NOMO-1 treated with DMSO at 0.1 percent for 48 hours (cell line): ENCODE measurements at regions not wholly inside any gene's neighbourhood (a gene's known extent, or its start where the extent isn't known, plus 50 kb on each side); places are given as distances from the start of the nearest gene placed in this dataset.

Experiments
- DNase-seq: peaks from one replicate; lab custom pipeline; 2025; ENCODE audit not compliant: unreplicated experiment; lab: John Stamatoyannopoulos, UW

- no peak for DNase-seq
Observed at GRCh38 chr5:107088907-107089306, 581.8 kb downstream of the EFNA5 start.

DNA sequence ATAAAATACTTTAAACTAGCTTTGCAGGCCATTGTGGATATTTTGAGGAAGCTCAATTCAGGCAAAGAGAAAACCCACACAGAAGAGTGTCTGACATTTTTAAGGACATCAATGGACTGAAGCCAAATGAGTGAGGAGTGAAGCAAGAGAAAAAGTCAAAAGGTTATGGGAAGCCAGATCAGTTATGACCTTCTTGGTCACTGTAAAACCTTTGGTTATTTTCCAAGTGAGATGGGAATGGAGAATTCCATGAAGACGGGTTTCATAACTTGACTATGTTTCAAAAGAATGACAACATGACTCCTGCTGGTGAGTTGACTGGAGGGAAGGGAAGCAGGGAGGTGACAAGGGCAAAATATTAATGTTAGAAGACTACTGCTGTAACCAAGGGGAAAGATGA is 585.2 kb downstream of the EFNA5 start:
- no peak for DNase-seq

DNA sequence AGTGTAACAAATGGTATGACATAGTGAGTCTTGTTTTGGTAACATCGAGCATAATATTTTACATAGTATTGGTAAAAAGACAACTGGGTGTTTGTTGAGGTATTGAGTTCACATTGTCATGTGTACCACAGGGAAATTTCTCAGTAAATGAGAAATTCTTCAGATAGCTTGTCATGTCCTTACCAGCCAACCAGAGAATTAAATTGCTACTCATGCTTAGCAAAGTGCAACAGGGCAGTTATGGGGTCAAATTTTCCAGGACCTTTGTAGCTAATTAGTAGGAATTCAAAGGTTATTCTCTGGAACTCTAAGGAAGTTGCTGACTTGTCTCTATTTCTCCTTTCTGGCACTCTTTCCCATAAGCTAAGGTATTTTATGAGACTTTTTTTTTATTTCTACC is 595.7 kb downstream of the EFNA5 start:
- DNase-seq: no peak

- DNase-seq: no peak
Observed at GRCh38 chr5:107072967-107073366, 597.8 kb downstream of the EFNA5 start.

DNA sequence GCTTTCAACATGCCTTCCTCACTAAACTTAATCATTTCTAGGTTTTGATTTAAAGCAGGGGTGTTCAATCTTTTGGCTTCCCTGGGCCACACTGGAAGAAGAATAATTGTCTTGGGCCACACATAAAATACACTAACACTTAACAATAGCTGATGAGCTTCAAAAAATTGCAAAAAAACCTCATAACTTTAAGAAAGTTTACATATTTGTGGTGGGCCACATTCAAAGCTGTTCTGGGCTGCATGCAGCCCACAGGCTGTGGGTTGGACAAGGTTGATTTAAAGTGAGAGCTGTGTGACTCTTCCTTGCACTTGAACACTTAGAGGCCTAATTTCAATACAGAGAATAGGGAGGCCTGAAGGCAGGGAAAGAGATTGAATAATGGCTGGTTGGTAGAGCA is 598.3 kb downstream of the EFNA5 start:
- no peak for DNase-seq

DNA sequence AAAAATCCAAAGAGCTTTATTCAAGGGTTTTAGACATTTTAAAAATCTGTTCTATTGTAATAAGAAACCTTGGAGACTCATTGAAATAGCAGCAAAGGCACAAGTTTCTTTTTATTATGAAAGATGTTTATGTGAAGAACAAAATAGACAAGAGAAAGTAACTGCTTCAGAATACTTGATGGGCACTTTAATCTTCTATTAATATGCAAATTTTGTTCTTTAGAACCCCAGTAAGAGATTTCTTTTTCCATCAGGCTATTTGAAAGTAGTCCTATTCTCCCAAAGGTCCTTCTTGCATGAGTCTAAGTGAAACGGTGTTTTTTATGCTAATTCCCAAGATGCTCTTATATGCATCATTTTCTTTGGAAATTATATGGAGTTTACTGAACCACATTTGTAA is 602.0 kb downstream of the EFNA5 start:
- DNase-seq: no peak

DNA sequence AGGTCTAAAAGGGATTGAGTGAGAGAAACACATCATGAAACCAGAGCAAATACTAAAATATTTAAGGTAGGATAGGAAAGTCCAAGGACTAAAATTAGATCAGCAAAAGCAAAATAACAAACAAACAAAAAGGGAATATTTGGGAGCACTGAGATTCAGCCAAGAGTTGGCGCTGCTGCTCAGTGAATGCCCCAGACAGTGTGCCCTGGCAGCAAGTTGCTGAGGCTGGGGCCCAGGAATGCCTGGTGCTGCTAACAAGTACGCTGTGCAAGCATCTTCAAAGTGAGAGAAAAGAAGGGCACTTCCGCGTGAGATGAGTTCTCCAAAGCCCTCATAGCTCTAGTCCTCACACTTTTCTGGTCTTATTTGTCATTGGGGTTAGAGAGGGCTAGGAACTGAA is 603.3 kb downstream of the EFNA5 start:
- no peak for DNase-seq

GRCh38 chr5:107063511-107063910 is 607.2 kb downstream of the EFNA5 start:
- no peak for DNase-seq

DNA sequence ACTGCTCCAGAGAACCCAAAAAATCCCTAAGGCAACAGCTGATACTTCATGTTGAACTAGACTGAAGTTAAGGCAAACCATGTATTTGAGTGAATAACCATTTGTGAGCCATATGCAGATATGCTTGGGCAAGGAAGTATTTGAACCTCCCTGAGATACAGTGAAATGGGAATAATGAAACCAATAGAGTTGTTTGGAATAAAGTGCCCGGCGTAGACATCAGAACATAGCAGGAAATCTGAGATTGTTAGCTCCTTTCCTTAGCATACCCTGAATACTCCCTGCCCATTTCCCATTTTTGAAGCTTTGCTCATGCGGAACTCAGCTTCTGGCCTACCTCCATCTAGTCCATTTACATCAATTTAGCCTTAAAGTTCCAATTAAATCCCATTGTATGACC is 611.9 kb downstream of the EFNA5 start:
- no peak for DNase-seq

GRCh38 chr5:107058235-107058634 is 612.5 kb downstream of the EFNA5 start:
- DNase-seq: no peak

- DNase-seq: no peak
Observed at GRCh38 chr5:107056278-107056677, 614.5 kb downstream of the EFNA5 start.

DNA sequence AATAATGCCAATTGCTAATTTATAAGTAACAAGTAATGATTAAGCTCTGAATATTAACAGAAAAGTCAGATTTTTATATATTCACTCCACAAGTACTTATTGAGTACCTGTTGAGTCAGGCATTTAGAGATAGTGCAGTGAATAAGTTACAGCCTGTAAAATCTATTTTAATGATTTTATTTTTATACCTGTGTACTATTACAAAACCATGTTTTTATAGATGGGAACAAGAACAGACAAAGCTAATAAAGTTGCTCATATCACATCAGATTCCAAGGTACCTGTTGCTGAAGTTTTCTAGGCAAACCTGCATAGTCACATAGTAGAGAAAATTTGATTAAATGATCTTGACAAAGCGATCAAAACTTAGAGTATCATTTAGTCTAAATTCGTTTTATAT is 623.7 kb downstream of the EFNA5 start:
- no peak for DNase-seq

DNA sequence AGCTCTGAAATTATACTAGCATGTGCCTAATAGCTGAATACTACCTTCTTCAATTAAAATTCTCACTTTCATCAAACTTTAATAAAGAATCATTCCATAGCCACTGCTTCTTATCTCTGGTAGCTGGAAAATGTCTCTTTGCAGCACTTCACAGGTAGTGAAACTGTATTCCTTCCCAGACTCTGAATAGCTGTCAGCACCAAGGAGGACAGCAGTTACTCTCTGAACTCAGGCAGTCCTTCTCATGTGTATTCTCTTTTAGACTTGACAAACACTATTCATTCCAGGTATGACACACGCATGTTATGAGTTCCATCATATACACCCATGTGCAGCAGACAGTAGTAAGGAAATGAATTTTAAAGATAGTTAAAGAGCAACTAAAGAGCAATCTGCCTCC is 627.1 kb downstream of the EFNA5 start:
- no peak for DNase-seq

DNA sequence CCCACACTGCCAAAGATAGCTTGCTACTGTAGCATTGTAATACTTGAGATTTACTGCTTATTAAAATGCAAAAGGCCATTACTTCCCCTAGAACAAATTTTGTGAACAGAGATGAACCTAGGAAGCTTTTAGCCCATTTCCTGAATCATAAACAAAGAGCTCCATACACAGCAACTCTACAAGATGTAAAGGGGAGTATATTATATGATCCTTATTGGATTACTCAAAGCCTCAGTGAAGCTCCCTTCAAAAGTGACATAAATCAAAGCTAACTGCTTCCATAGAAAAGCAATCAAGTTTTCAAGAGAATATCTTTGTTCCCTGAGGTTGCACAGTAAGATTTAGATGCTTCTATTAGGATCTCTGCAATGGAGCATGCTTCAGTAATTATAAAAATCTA is 629.8 kb downstream of the EFNA5 start:
- DNase-seq: no peak

DNA sequence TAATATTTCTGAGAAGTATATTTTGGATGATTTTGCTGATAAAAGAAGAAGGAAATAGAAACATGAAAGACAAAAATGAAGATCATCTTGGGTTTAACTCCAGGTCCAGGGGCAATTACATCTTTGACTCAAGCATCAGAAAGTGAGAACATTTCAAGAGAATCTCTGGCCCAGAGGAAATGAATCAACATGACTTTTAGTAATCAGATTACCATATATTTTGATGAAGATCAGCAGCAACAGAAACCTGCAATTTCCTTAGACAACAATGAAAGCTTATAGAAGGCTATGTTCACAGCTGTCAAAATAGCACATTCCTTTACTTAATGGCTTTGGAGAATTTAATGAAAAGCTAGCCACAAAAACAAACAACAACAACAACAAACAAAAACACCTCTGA is 638.1 kb downstream of the EFNA5 start:
- no peak for DNase-seq

DNA sequence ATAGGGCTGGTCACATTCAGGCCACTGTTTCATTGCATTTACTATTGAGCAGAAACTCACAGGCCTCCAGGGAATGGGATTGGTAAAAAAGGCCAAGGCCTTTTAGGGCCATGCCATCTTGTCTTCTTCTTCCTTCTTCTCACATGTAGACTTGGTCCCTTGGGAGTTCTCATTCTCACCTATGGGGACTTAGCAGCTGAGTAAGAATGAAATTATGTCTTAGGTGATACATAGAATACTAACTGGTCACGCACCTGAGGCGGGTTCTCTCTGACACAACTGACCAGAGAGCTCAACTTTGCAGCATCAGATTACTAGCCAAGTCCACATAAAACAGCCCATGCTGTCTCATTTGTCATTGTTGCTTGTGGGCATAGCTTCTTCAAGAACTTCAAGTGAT is 641.8 kb downstream of the EFNA5 start:
- no peak for DNase-seq

DNA sequence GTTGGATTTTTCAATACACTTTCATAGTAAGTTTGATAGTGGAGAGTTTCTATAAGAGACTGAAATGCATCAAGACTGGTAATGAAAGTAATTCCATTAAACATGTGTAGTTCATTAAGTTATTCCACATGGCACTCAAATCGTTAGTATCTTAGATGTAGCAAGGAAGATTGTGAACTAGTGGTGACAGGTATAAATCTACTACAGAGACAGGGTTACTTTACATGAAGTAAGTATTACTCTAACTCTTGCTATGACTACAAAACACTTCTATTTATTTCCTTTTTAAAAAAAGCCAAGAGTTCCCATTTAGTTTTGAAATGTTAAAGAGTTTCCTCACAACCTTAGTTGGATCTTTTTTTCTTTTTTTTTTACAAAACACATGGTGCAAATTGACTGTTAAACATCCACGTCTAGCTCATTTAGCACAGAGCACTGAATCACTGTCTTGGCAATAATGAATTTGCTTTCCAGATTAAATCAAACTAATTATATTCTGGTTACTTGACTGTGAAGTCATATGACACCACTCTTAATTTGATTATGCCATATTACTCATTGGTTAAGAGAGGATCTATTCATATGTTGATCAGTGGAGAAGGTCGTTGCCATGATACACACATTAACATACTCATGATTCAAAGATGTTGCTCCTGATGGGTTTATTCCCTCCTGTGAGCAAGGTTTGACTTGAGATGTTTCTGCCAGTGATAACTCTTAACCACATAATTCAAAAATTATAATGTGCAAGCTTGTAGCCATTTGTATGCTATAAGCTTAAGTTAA is 644.8 kb downstream of the EFNA5 start:
- no peak for DNase-seq

DNA sequence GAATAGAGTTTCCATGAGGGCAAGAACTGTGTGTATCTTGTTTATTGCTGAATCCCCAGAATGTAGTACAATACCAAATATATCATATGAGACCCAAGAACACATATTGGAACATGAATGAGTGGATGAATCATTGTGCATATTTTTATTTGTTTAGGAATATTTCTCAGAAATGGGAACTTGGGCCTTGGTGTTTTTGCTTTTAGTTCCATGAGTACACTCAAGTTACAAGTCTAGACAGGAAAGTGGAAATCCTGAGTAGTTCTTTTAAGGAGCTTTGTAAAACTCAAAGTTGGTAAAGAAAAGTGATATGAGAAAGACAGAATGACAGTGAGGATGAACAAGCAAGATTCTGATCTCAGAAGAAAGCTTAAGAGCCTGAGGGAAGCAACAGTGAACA is 647.0 kb downstream of the EFNA5 start:
- DNase-seq: no peak

- no peak for DNase-seq
Observed at GRCh38 chr5:107021575-107021974, 649.2 kb downstream of the EFNA5 start.

GRCh38 chr5:107020626-107021025 is 650.1 kb downstream of the EFNA5 start:
- DNase-seq: no peak

- no peak for DNase-seq
Observed at GRCh38 chr5:107017616-107018015, 653.1 kb downstream of the EFNA5 start.

- no peak for DNase-seq
Observed at GRCh38 chr5:107012371-107012770, 658.4 kb downstream of the EFNA5 start.

- no peak for DNase-seq
Observed at GRCh38 chr5:107011605-107012004, 659.1 kb downstream of the EFNA5 start.
